K562 (cell line): ENCODE measurements at regions not wholly inside any gene's neighbourhood (a gene's known extent, or its start where the extent isn't known, plus 50 kb on each side); places are given as distances from the start of the nearest gene placed in this dataset.

Source experiments
- ATAC-seq: fragments of 200-7000 bp; cut with Tn5 transposase; 3 replicates; pipeline ENCODE4 v1.9.1; 2020; ENCODE audit warnings: moderate library complexity
- BruUV-seq: library from RNA; stranded (reverse); fragments of 400-500 nt; replicated peaks from 2 replicates; lab custom pipeline; 2021; lab: Mats Ljungman, UMichigan
- CTCF ChIA-PET: fragments of 300-600 bp; formaldehyde crosslinking; extraction: SDS; loops from one replicate; lab custom pipeline; 2021; ENCODE audit warnings: low intra/inter-chr PET ratio; lab: Yijun Ruan, JAX
- POLR2A ChIA-PET: fragments of 300-600, 350-650 bp; sonication (Branson Sonifier 250); formaldehyde crosslinking; extraction: SDS; loops from one replicate; lab custom pipeline; 2021; ENCODE audit warnings: antibody characterized with exemption, inconsistent platforms; lab: Yijun Ruan, JAX
- DNase-seq, 4 experiments: peaks; one replicate each; pipeline versions ENCODE4 v3.0.0 to v3.0.0-alpha.2; 2011 to 2018; ENCODE audit warnings: low spot score in 3 of 4, mixed read lengths in 3 of 4; ENCODE audit errors: extremely low read depth in 1 of 4
- FAIRE-seq: peaks from 2 replicates; lab custom pipeline; 2011; peaks lifted over from hg19 to GRCh38; lab: Jason Lieb, UNC
- H2AFZ ChIP-seq: 2 replicates; pipeline ENCODE4 v1.6.0; 2011; ENCODE audit warnings: low read depth, low read length, control low read depth, inconsistent platforms
- H3K27ac ChIP-seq: fragments of 200-600 bp; 3 replicates; pipeline ENCODE4 v1.8.0; 2011; ENCODE audit warnings: low read depth, mild to moderate bottlenecking, control low read depth, inconsistent platforms, low read length, moderate library complexity, mixed read lengths; ENCODE audit errors: extremely low read depth
- H3K27me3 ChIP-seq, 2 experiments: fragments of 300-600 bp in 1 of 2; 2 replicates in 1 of 2; 3 replicates in 1 of 2; pipeline versions ENCODE4 v1.6.0 to v1.8.0; 2011; ENCODE audit warnings: inconsistent platforms in 2 of 2, low read length in 2 of 2, mild to moderate bottlenecking in 1 of 2, mixed read lengths in 1 of 2, moderate library complexity in 1 of 2; ENCODE audit not compliant: control insufficient read depth in 2 of 2, insufficient read depth in 2 of 2
- H3K36me3 ChIP-seq: fragments of 300-600 bp; 3 replicates; pipeline ENCODE4 v1.8.0; 2011; ENCODE audit warnings: mild to moderate bottlenecking, low read length, inconsistent platforms; ENCODE audit not compliant: control insufficient read depth, insufficient read depth
- H3K4me1 ChIP-seq, 2 experiments: fragments of 200-600 bp in 1 of 2; replicated peaks in 1 of 2; 2 replicates in 1 of 2; 3 replicates in 1 of 2; pipeline versions ENCODE4 v1.5.1 to v1.8.0; 2011; ENCODE audit warnings: inconsistent platforms in 2 of 2, low read length in 2 of 2, mild to moderate bottlenecking in 1 of 2, mixed read lengths in 1 of 2, moderate library complexity in 1 of 2; ENCODE audit not compliant: control insufficient read depth in 2 of 2, insufficient read depth in 2 of 2
- H3K4me2 ChIP-seq: 2 replicates; pipeline ENCODE4 v1.6.1; 2011; ENCODE audit warnings: low read length, control low read depth, inconsistent platforms, mixed read lengths; ENCODE audit not compliant: insufficient read depth
- H3K4me3 ChIP-seq: fragments of 200-600 bp; sonication (generic), shearing (Covaris generic); 2 replicates; pipeline ENCODE4 v1.5.1; 2016; ENCODE audit warnings: control low read depth, inconsistent platforms
- H3K79me2 ChIP-seq: fragments of 200-600 bp; 3 replicates; pipeline ENCODE4 v1.8.0; 2011; ENCODE audit warnings: low read length, inconsistent platforms; ENCODE audit not compliant: control insufficient read depth, insufficient read depth
- H3K9ac ChIP-seq, 2 experiments: 2 replicates each; pipeline versions ENCODE4 v1.6.0 to v1.6.1; 2011; ENCODE audit warnings: low read depth in 2 of 2, low read length in 2 of 2, control low read depth in 1 of 2, inconsistent platforms in 1 of 2, mild to moderate bottlenecking in 1 of 2, mixed read lengths in 1 of 2; ENCODE audit not compliant: insufficient read depth in 1 of 2
- H3K9me1 ChIP-seq: one replicate; pipeline ENCODE4 v1.6.0; 2011; ENCODE audit warnings: inconsistent platforms, mild to moderate bottlenecking, low read length, moderate library complexity; ENCODE audit not compliant: control insufficient read depth, insufficient read depth
- H3K9me3 ChIP-seq: replicated peaks from 2 replicates; pipeline ENCODE4 v1.5.1; 2011; ENCODE audit warnings: low read depth, low read length, inconsistent platforms; ENCODE audit not compliant: control insufficient read depth, insufficient read depth
- H4K20me1 ChIP-seq: replicated peaks from 2 replicates; pipeline ENCODE4 v1.6.1; 2011; ENCODE audit warnings: low read length, inconsistent platforms, mixed read lengths; ENCODE audit not compliant: control insufficient read depth, insufficient read depth
- RBBP5 ChIP-seq: fragments of 200-600 bp; sonication (generic); IDR thresholded peaks from 2 replicates; pipeline ENCODE4 v1.6.1; 2012; ENCODE audit warnings: borderline replicate concordance, mild to moderate bottlenecking, low read length, control low read depth, inconsistent platforms; ENCODE audit not compliant: insufficient read depth, poor library complexity, severe bottlenecking
- RBM25 ChIP-seq: fragments of 200-400 bp; formaldehyde crosslinking; IDR thresholded peaks from 2 replicates; pipeline ENCODE4 v1.6.1; 2018; ENCODE audit warnings: low read length, low read depth, moderate library complexity; ENCODE audit not compliant: severe bottlenecking
- SRSF7 ChIP-seq: fragments of 200-400 bp; formaldehyde crosslinking; optimal IDR thresholded peaks from 2 replicates; pipeline ENCODE3; 2017; ENCODE audit warnings: mild to moderate bottlenecking, low read depth, low read length
- ZNF121 ChIP-seq: sonication (generic); formaldehyde crosslinking; conservative IDR thresholded peaks from 2 replicates; pipeline ENCODE4 v1.8.0; 2022; ENCODE audit warnings: missing genetic modification reagents
- WGBS: fragments of 100-300 bp; shearing (Covaris generic); methylation state at CpG from one replicate; pipeline ENCODE4 v1.1.6; 2016; ENCODE audit warnings: low coverage, mixed read lengths; ENCODE audit not compliant: insufficient coverage; ENCODE audit errors: missing lambda C conversion rate; 5-methylcytosine and 5-hydroxymethylcytosine counted together
- in situ Hi-C: fragments of 300-500 bp; cut with MboI; formaldehyde crosslinking; loops from 4 replicates; pipeline ENCODE4 v1.15.0; 2018; ENCODE audit warnings: inconsistent platforms, mixed read lengths
- intact Hi-C: fragments of 100-400 bp; cut with micrococcal nuclease; formaldehyde crosslinking; loops from 2 replicates; pipeline ENCODE4 v1.14.2; 2022

DNA sequence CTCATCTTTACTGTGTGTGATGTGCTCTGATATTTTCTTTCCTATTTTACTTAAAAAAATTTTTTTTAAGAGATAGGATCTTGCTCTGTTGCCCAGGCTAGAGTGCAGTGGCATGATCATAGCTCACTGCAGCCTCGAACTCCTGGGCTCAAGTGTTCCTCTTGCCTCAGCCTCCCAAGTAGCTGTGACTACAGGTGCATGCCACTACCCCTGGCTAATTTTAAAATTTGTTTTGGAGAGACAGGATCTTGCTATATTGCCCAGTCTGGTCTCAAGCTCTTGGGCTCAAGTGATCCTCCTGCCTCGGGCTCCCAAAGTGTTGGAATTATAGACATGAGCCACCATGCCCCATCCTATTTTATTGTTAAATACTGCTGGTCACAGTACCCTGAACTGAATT is 67.4 kb downstream of the FOXD2 start:
- H4K20me1 ChIP-seq = peaks cover 6% of the 10 kb centered on the region; the same call in 1 of the 2 replicates
- no peak overlapping the region for H3K9ac ChIP-seq
- peaks cover 0 to 14% of the 10 kb centered on the region in 2 experiments; a peak in 4 of 5 replicates for H3K4me1 ChIP-seq
- no peaks in the 10 kb centered on the region for H3K79me2 ChIP-seq
- CTCF ChIA-PET = no interaction called here
- H3K27ac ChIP-seq = no peak overlapping the region
- intact Hi-C loops (no loop called here), in situ Hi-C loops (no loop called here)
- H3K9me3 ChIP-seq = no peaks in the 10 kb centered on the region
- ATAC-seq = no peak
- no peak overlapping the region for H3K4me2 ChIP-seq
- H3K36me3 ChIP-seq = no peaks in the 10 kb centered on the region
- H2AFZ ChIP-seq = no peak overlapping the region
- POLR2A ChIA-PET = interaction anchor here (0.6 to 1.3 kb wide), 3 partner anchors 12 to 1089 kb away, joined by 3 to 4 read pairs (median 3); no protein-coding TSS in a partner anchor
- DNase-seq = no peak
- no peak overlapping the region for H3K4me3 ChIP-seq
- H3K9me1 ChIP-seq = no peaks in the 10 kb centered on the region
- 0% methylated on average over 2 of the region's 2 CpGs for whole genome bisulfite sequencing
- TF ChIP-seq RBBP5 = no peak
- TF ChIP-seq ZNF121 (CRISPR knock-in tag) = peak; percentile 96
- no peak for FAIRE-seq
- BruUV-seq = no TSS peak
- peaks cover 29 to 49% of the 10 kb centered on the region in 2 experiments for H3K27me3 ChIP-seq

DNA sequence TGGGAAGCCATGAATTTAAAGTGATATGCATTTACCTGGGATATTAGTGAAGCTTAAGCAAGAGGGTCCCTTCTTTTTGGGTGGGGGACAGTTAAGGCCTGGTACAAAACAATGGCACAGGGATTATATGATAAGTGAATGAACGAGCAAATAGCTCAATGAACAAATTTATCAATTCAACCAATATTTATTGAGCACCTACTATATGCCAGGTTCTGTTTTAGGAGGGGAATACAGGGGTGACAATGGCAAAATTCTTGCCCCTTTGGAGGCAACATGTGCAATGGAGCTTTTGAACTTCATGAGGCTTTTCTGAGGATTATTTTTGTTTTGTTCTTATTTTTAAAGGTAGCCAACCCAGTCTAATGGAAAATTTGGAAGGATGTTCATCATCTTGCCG is 68.2 kb downstream of the FOXD2 start:
- TF ChIP-seq SRSF7 (no peak), RBM25 (peak; percentile 24)
- WGBS = 11% methylated on average over 2 of the region's 2 CpGs
- Histone ChIP-seq H2AFZ (no peak overlapping the region), H3K36me3 (no peaks in the 10 kb centered on the region), H3K4me1 (peaks cover 0 to 14% of the 10 kb centered on the region in 2 experiments; a peak in 4 of 5 replicates), H3K4me3 (no peak overlapping the region), H3K9me3 (no peaks in the 10 kb centered on the region), H3K9ac (no peak overlapping the region), H3K27me3 (peaks cover 34 to 54% of the 10 kb centered on the region in 2 experiments), H3K27ac (no peak overlapping the region), H4K20me1 (peaks cover 6% of the 10 kb centered on the region; the same call in 1 of the 2 replicates), H3K4me2 (no peak overlapping the region), H3K9me1 (no peaks in the 10 kb centered on the region), H3K79me2 (no peaks in the 10 kb centered on the region)
- no TSS peak for BruUV-seq
- CTCF ChIA-PET = no interaction called here
- in situ Hi-C loops = no loop called here
- ATAC-seq = no peak
- POLR2A ChIA-PET = interaction anchor here (0.6 to 1.3 kb wide), 4 partner anchors 11 to 1090 kb away, joined by 3 to 4 read pairs (median 3); no protein-coding TSS in a partner anchor
- intact Hi-C loops = no loop called here
- DNase-seq = no peak
- no peak for FAIRE-seq
